GM18858 (cell line): ENCODE measurements at regions not wholly inside any gene's neighbourhood (a gene's known extent, or its start where the extent isn't known, plus 50 kb on each side); places are given as distances from the start of the nearest gene placed in this dataset.
"Not testable (repeated sequence)": the region's sequence is repeated elsewhere in the genome, so short reads cannot be mapped to it uniquely, and the experiment has no call there.

ENCODE experiments used
- ATAC-seq: cut with Tn5 transposase; IDR thresholded peaks from one replicate; pipeline ENCODE4 v1.9.1; 2021; ENCODE audit not compliant: unreplicated experiment

GRCh38 chr17:68135141-68135887, 99.8 kb downstream of the KPNA2 start:
- ATAC-seq: no peak

GRCh38 chr17:68141050-68141449, 105.5 kb downstream of the KPNA2 start:
- ATAC-seq: no peak

GRCh38 chr17:68142595-68142994, 105.2 kb upstream of the AMZ2 start:
- no peak for ATAC-seq

GRCh38 chr17:68143425-68143824, 104.4 kb upstream of the AMZ2 start:
- no peak for ATAC-seq

- ATAC-seq: no peak
Measured at GRCh38 chr17:68145088-68145487, 102.8 kb upstream of the AMZ2 start.

GRCh38 chr17:68148936-68149335, 98.9 kb upstream of the AMZ2 start:
- no peak for ATAC-seq

- ATAC-seq: no peak
Measured at GRCh38 chr17:68152161-68152571, 95.7 kb upstream of the AMZ2 start.

- ATAC-seq: no peak
Measured at GRCh38 chr17:68155692-68156091, 92.2 kb upstream of the AMZ2 start.

- ATAC-seq: no peak
Measured at GRCh38 chr17:68161644-68162428, 86.0 kb upstream of the AMZ2 start.

GRCh38 chr17:68168273-68169164, 79.3 kb upstream of the AMZ2 start:
- ATAC-seq: not testable (repeated sequence)

- ATAC-seq: not testable (repeated sequence)
Measured at GRCh38 chr17:68169165-68169821, 78.5 kb upstream of the AMZ2 start.

- no peak for ATAC-seq
Measured at GRCh38 chr17:68169840-68170239, 78.0 kb upstream of the AMZ2 start.

GRCh38 chr17:68170246-68170645, 77.6 kb upstream of the AMZ2 start:
- no peak for ATAC-seq

GRCh38 chr17:68172461-68172954, 75.3 kb upstream of the AMZ2 start:
- ATAC-seq: no peak

GRCh38 chr17:68175416-68175815, 72.4 kb upstream of the AMZ2 start:
- no peak for ATAC-seq

- no peak for ATAC-seq
Measured at GRCh38 chr17:68175905-68176304, 71.9 kb upstream of the AMZ2 start.

- ATAC-seq: no peak
Measured at GRCh38 chr17:68176718-68177117, 71.1 kb upstream of the AMZ2 start.

- no peak for ATAC-seq
Measured at GRCh38 chr17:68178831-68179230, 69.0 kb upstream of the AMZ2 start.

GRCh38 chr17:68179236-68179925, 68.5 kb upstream of the AMZ2 start:
- no peak for ATAC-seq

GRCh38 chr17:68179926-68180285, 67.9 kb upstream of the AMZ2 start:
- ATAC-seq: no peak
